ENCODE measurements at regions not wholly inside any gene's neighbourhood (a gene's known extent, or its start where the extent isn't known, plus 50 kb on each side); places are given as distances from the start of the nearest gene placed in this dataset.
A peak's percentile ranks its signal among the peaks of the same experiment; 100 is the strongest.

GRCh38 chr17:73723317-73723716, 79.1 kb upstream of the SDK2 start:
- H3K4me3 ChIP-seq (replicated peaks in 1 of 3; ENCODE audit: insufficient read depth in 1 of 3, low read depth in 2 of 3, low read length in 3 of 3), result no peak overlapping the region
- no TSS peak for BruUV-seq (replicated peaks)
- no peak overlapping the region for H2AFZ ChIP-seq (ENCODE audit: low read length)
- no peaks in the 10 kb centered on the region for H4K20me1 ChIP-seq (ENCODE audit: insufficient read depth, low read length)
- no peak for DNase-seq (ENCODE audit: low spot score)
- POLR2A ChIA-PET, result no interaction called here
- no peak for ATAC-seq
- no peaks in the 10 kb centered on the region for H3K9me3 ChIP-seq (ENCODE audit: low read length)
- 0% methylated on average over 4 of the region's 4 CpGs for WGBS (ENCODE audit: low lambda C conversion rate)
- TF ChIP-seq ZFP36L2 (CRISPR knock-in tag; IDR thresholded peaks at IDR 0.05) (no peak), DZIP1 (CRISPR knock-in tag; IDR thresholded peaks at IDR 0.05) (no peak), ZNF768 (CRISPR knock-in tag; IDR thresholded peaks at IDR 0.05) (no peak), SMC3 (IDR thresholded peaks at IDR 0.05; ENCODE audit: low read length) (no peak), GLI4 (CRISPR knock-in tag; IDR thresholded peaks at IDR 0.05; ENCODE audit: borderline replicate concordance) (no peak), ZNF670 (CRISPR knock-in tag; IDR thresholded peaks at IDR 0.05; ENCODE audit: borderline replicate concordance) (no peak), ZNF776 (CRISPR knock-in tag; IDR thresholded peaks at IDR 0.05) (no peak), USF2 (IDR thresholded peaks at IDR 0.05; ENCODE audit: low read depth, low read length) (peak; percentile 44; the same call in 1 of the 2 replicates), USF2 (CRISPR knock-in tag; IDR thresholded peaks at IDR 0.05; ENCODE audit: borderline replicate concordance) (no peak), RAD51 (IDR thresholded peaks at IDR 0.05; ENCODE audit: borderline replicate concordance) (peak; percentile 77)
- H3K9ac ChIP-seq (ENCODE audit: insufficient read depth, low read depth, low read length), result no peak overlapping the region
- H3K27me3 ChIP-seq (ENCODE audit: control insufficient read depth in 1 of 2, insufficient read depth in 2 of 2, low read length in 2 of 2), result peaks cover 8 to 56% of the 10 kb centered on the region in 2 experiments
- H3K79me2 ChIP-seq (ENCODE audit: insufficient read depth, low read length), result no peaks in the 10 kb centered on the region
- no peak overlapping the region for H3K27ac ChIP-seq (ENCODE audit: extremely low read length, insufficient read depth, low read length)
- no peak for FAIRE-seq
- in situ Hi-C loops (cut with HindIII; ENCODE audit: extremely low pct_ligation_motif_present, low pct_unique_long_range_greater_than_20kb), result no loop called here
- no peak overlapping the region for H3K4me2 ChIP-seq (ENCODE audit: low read depth, low read length)
- peaks cover 24% of the 10 kb centered on the region for H3K4me1 ChIP-seq (ENCODE audit: insufficient read depth, low read length)
- H3K36me3 ChIP-seq (replicated peaks in 1 of 2; ENCODE audit: control insufficient read depth in 1 of 2, insufficient read depth in 2 of 2, low read length in 2 of 2), result no peaks in the 10 kb centered on the region
- CTCF ChIA-PET (ENCODE audit: low intra/inter-chr PET ratio, low total read pairs), result no interaction called here
- intact Hi-C loops (cut with micrococcal nuclease; ENCODE audit: unreplicated experiment), result no loop called here

Data from HepG2 (cell line).